ENCODE measurements at regions not wholly inside any gene's neighbourhood (a gene's known extent, or its start where the extent isn't known, plus 50 kb on each side); places are given as distances from the start of the nearest gene placed in this dataset.

DNA sequence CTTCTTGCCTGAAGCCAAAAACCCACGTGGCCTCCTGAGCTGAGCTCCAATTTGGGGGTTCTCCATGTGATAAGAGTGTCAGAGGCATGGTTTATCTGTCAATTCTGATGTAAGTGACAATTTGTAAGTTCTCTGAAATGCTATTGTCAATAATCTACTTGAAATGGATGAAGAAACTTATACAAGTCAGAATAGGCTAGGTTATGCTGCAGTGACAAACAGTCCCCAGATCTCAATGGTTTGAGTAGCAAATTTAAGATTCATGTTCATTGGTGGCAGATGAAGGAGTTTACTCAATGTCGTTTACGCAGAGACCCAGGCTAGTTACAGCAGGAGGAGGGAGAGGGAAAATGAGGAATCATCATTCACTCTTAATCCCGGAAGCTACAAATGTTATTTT is 352.4 kb downstream of the KIF16B start:
- Mint-ChIP-seq H3K27me3 (peaks cover 3% of the 10 kb centered on the region), H3K4me1 (ENCODE audit: low read depth) (no peaks in the 10 kb centered on the region), H3K9me3 (ENCODE audit: low read depth) (peaks cover 5% of the 10 kb centered on the region), H3K27ac (no peak overlapping the region), H3K36me3 (ENCODE audit: insufficient read depth) (no peaks in the 10 kb centered on the region), H3K4me3 (ENCODE audit: low read depth) (no peak overlapping the region)
- no peak for DNase-seq (ENCODE audit: low spot score, unreplicated experiment)
- TF ChIP-seq, protein P1, sequence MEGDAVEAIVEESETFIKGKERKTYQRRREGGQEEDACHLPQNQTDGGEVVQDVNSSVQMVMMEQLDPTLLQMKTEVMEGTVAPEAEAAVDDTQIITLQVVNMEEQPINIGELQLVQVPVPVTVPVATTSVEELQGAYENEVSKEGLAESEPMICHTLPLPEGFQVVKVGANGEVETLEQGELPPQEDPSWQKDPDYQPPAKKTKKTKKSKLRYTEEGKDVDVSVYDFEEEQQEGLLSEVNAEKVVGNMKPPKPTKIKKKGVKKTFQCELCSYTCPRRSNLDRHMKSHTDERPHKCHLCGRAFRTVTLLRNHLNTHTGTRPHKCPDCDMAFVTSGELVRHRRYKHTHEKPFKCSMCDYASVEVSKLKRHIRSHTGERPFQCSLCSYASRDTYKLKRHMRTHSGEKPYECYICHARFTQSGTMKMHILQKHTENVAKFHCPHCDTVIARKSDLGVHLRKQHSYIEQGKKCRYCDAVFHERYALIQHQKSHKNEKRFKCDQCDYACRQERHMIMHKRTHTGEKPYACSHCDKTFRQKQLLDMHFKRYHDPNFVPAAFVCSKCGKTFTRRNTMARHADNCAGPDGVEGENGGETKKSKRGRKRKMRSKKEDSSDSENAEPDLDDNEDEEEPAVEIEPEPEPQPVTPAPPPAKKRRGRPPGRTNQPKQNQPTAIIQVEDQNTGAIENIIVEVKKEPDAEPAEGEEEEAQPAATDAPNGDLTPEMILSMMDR (IDR thresholded peaks at IDR 0.05; ENCODE audit: unreplicated experiment), result no peak

DNA sequence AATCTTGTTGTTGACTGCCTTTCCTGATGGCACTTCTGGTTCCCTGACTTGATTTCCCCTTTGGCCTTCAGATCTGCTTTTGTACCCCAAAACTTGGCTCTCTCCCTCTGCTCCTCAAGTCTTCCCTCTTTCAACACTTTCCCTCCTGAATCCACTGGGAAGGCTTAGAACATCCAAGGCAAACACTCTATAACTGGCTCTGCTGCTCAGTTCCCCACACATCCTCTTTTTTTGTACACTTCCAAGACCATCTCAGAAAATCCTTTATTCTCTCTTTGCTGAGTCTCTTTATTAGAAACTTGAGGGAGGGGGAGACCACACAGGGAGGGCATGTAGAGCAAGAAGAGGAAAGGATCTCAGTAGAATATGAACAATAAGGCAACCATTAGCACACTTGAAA is 354.1 kb downstream of the KIF16B start:
- Mint-ChIP-seq H3K27me3 (peaks cover 3% of the 10 kb centered on the region), H3K4me3 (ENCODE audit: low read depth) (no peak overlapping the region), H3K9me3 (ENCODE audit: low read depth) (peaks cover 5% of the 10 kb centered on the region), H3K36me3 (ENCODE audit: insufficient read depth) (no peaks in the 10 kb centered on the region), H3K27ac (no peak overlapping the region), H3K4me1 (ENCODE audit: low read depth) (no peaks in the 10 kb centered on the region)
- TF ChIP-seq, protein P1 (IDR thresholded peaks at IDR 0.05; ENCODE audit: unreplicated experiment), result no peak
- no peak for DNase-seq (ENCODE audit: low spot score, unreplicated experiment)

DNA sequence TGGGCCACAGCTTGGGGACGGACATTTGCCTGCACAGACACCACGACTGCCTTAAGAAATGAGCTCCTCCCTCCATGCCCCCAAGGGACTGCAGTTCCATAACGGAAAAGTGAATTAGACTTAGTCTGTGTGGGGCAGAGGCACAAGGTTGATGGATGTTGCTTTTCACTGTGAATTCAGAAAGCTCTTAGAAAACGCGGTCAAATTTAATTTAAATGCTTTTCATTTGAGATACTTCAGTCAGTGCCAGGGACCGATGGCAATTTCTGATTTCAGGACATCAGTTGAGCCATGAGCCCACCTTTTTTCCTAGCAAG is 356.4 kb downstream of the KIF16B start:
- Mint-ChIP-seq H3K9me3 (ENCODE audit: low read depth) (peaks cover 5% of the 10 kb centered on the region), H3K4me3 (ENCODE audit: low read depth) (no peak overlapping the region), H3K27ac (peak overlapping the region; percentile 16), H3K27me3 (peaks cover 3% of the 10 kb centered on the region), H3K36me3 (ENCODE audit: insufficient read depth) (no peaks in the 10 kb centered on the region), H3K4me1 (ENCODE audit: low read depth) (no peaks in the 10 kb centered on the region)
- TF ChIP-seq, protein P1 (IDR thresholded peaks at IDR 0.05; ENCODE audit: unreplicated experiment), result no peak
- no peak for DNase-seq (ENCODE audit: low spot score, unreplicated experiment)

DNA sequence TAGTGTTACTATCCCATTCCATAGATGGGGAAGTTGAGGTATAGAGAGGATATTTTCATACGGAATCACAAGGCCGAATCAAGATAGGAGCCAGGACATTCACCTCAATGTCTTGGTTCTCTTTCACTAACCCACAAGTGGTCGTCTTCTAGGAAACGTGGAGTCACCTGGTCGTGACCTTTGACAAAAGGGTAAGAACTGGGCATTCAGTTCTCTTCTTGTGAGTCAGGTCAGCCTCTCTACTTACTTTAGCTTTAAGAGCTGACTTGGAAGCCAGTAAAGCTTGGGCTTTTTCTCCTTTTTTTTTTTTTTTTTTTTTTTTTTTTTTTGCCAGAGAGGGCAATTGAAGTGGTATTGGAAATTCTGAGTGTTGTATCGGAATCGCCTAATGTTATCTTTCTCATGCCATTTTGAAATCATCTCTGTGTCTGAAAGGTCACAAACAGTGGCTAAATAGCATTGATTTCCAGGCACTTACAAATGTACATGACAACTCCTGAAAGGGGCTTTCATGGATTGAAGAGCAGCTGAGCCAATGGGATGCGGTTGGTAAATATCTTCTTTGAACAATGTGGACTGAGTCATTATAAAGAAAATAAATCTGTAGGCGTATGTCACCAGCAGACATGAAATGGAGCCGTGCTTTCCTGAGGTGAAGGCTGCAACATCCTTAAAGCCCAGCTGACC is 356.9 kb downstream of the KIF16B start:
- DNase-seq (ENCODE audit: low spot score, unreplicated experiment), result no peak
- Mint-ChIP-seq H3K27ac (no peak overlapping the region), H3K4me3 (ENCODE audit: low read depth) (no peak overlapping the region), H3K9me3 (ENCODE audit: low read depth) (peaks cover 5% of the 10 kb centered on the region), H3K27me3 (peaks cover 7% of the 10 kb centered on the region), H3K36me3 (ENCODE audit: insufficient read depth) (no peaks in the 10 kb centered on the region), H3K4me1 (ENCODE audit: low read depth) (no peaks in the 10 kb centered on the region)
- TF ChIP-seq, protein P1 (IDR thresholded peaks at IDR 0.05; ENCODE audit: unreplicated experiment), result no peak

DNA sequence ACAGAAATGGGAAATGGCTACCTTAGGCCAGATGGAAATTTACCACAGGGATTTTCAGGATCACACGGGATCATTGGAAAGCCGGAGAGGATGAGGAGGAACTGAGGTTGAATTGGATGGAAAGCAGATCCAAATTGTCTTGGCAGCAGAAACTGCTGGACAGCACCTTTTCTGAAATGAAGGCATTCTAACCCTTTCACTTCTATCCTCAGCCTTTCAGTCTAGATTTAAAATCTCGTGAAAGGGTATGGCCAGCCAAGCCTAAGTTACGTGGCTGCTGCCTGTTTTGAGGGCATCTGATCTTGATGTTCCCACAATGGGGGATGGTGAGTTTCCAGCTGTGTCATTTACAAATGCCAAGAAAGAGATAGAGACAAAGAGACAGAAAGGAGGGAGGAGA is 358.2 kb downstream of the KIF16B start:
- Mint-ChIP-seq H3K9me3 (ENCODE audit: low read depth) (no peaks in the 10 kb centered on the region), H3K4me3 (ENCODE audit: low read depth) (no peak overlapping the region), H3K36me3 (ENCODE audit: insufficient read depth) (no peaks in the 10 kb centered on the region), H3K27me3 (peaks cover 7% of the 10 kb centered on the region), H3K27ac (no peak overlapping the region), H3K4me1 (ENCODE audit: low read depth) (no peaks in the 10 kb centered on the region)
- TF ChIP-seq, protein P1 (IDR thresholded peaks at IDR 0.05; ENCODE audit: unreplicated experiment), result no peak
- no peak for DNase-seq (ENCODE audit: low spot score, unreplicated experiment)

Data from progenitor cell of endocrine pancreas (in vitro differentiated cells).